HG03039 (cell line): ENCODE measurements at regions not wholly inside any gene's neighbourhood (a gene's known extent, or its start where the extent isn't known, plus 50 kb on each side); places are given as distances from the start of the nearest gene placed in this dataset.

ENCODE experiments used
- ATAC-seq: cut with Tn5 transposase; IDR thresholded peaks from one replicate; pipeline ENCODE4 v1.9.1; 2021; ENCODE audit warnings: mild to moderate bottlenecking, moderate library complexity; ENCODE audit not compliant: unreplicated experiment

DNA sequence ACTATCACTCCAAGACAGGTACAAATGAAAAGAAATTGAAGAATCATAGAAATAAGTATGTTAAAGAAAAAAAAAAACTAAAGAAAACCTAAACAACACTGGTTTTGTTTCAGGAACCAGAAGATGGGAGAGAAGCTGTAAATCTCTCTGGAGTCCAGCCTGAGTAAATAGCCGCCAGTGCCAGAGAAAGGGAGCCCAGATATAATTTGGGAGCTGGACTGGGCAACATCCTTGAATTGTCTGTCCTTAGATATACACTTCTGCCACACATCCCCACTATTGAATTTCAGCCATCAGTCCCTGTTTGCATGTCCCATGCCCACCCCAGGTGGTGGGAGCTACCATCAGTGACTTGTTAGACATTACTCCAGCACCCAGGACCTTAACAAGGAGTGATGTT lies 979.6 kb downstream of the DTWD2 start:
- no peak for ATAC-seq

DNA sequence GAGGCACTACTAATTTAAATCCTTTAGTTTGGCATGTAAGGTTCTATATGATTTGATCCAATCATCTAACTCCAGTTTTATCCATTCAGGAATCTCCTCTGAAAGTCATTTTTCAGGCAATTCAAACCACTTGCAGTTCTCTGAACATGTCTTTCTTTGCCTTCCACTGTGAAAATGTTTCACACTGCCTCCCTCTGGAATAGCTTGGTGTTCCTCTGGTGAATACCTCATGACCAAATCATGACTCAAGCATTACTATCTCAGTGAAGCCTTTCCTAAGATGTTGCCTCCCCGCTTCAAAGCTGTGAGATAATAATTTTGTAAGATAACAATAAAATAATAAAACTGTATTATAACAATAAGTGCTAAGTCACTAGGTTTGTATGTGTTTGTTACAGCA lies 981.1 kb downstream of the DTWD2 start:
- ATAC-seq, result no peak

- no peak for ATAC-seq
These were observed 982.1 kb downstream of the DTWD2 start for GRCh38 chr5:118006219-118006618.

DNA sequence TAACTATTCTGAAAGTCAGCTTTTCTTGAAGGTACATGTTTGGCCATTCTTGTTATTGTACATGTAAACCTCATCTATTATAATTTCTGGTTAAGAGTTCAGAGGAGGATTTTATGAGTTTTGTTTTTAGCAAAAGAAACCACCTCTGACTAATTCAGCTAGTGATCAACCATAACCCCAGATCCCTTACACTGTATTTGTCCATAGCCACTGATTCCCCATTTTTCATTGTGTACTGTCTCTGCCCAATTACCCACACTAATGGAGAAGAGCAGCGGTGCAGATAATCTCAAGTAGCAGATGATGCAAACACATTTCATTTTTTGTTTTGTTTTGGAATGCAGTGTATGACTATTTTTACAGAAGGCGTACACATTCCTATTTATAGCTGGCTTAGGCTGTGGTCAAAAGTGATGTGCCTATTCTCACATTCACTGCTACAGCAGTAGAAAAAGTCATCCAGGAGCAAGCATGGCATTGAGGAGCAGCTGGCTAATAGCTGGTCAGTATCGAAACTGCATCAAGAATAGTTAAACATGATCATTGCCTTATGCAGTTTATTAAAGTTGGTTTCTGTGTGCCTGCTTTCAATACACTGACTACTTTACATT lies 988.3 kb downstream of the DTWD2 start:
- ATAC-seq, result peak; percentile 78

DNA sequence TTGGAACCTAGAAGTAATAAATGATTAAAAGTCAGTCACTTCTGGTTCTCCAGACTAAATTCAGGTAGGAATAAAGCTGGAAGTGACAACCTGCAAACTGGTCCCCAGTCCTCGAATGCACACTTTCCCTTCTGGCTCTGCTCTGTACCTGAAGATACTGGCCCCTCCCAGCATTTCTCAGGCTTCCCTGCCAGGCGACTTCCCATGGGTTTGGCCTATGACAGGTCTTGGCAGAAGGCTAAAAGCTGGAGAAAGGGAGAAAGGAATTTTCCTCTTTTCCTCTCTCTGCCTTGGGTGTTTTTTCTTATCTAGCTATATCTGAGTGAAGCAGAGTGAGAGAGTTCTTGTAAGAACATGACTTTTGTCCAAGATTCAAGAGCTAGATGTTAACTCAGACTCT lies 1005.7 kb downstream of the DTWD2 start:
- no peak for ATAC-seq

- no peak for ATAC-seq
These were observed 1014.6 kb downstream of the DTWD2 start for GRCh38 chr5:117973785-117974184.

- ATAC-seq, result no peak
These were observed 1032.5 kb downstream of the DTWD2 start for GRCh38 chr5:117955831-117956230.

DNA sequence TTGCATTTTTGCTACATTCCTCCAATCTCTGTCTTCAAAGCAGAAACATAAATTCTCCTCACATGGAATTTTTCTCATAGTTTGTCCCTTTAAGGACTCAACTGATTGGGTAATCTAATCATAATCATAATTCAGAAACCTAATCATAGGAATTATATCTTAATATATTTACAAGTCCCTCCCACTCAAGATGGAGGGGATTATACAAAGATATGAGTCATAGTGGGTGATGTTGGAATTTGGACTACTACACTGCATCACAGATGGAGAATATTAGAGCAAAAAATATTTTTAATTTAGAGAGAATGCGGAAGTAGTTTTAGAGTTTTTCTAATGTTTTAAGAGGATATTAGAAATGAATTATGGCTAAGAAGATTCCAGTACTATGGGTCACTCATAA lies 1034.0 kb downstream of the DTWD2 start:
- no peak for ATAC-seq

- no peak for ATAC-seq
These were observed 1035.1 kb downstream of the DTWD2 start for GRCh38 chr5:117953272-117953671.

DNA sequence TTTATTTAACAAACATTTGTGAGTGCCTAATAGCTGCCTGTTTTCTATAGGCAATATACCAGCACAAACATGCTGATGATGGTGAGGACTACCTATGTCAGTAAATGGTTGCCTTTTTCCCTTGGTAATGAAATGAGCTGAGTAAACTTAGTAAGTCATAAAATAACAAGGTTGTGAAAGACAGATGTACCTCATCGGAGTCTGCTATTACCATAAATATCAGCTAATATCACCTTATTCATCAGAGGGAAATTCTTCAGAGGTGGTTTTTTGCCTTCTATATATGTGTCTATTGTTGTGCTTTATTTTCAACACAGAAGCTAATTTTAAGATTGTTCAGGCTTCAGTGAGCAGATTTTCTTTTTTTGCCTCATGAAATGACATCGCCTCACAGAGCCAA lies 1040.5 kb downstream of the DTWD2 start:
- no peak for ATAC-seq

DNA sequence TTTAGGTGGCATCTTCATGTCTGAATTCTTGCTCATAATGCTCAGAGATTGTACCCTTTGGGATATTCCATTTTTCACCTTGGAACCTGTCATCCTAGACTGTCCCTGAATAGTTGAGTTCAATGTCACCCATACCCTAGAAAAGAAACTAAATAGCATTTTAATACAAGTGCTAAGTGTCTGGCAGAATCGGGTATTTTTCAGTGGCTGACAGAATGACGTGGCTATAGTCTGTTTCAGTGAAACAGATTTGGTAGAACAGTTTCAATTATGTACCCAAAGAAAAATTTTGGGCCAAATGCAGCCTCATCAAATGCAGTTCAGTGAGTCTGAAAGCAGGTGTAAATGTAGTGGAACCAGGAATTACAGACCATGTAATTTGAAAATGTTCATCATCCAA lies 1041.2 kb downstream of the DTWD2 start:
- no peak for ATAC-seq

- no peak for ATAC-seq
These were observed 1043.1 kb downstream of the DTWD2 start for GRCh38 chr5:117945258-117945657.

DNA sequence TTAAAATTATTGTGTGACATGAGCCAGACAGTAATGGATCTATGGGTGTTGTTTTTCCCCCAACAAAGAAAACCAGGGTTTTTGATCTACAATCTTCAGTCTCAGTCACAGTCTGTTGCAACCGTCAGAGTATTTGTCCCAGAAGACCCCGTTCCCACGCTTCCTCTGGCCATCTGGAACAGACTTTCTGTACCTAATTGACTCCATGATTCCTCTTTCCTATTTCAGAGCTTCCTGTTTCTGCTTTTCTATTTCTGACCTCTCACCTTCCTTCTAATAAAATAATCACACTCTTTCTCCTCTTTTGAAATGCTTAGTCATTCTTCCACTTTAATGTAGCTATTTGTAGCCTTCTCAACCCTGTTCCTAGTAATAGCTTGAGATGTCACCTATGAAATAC lies 1044.8 kb downstream of the DTWD2 start:
- ATAC-seq, result no peak

DNA sequence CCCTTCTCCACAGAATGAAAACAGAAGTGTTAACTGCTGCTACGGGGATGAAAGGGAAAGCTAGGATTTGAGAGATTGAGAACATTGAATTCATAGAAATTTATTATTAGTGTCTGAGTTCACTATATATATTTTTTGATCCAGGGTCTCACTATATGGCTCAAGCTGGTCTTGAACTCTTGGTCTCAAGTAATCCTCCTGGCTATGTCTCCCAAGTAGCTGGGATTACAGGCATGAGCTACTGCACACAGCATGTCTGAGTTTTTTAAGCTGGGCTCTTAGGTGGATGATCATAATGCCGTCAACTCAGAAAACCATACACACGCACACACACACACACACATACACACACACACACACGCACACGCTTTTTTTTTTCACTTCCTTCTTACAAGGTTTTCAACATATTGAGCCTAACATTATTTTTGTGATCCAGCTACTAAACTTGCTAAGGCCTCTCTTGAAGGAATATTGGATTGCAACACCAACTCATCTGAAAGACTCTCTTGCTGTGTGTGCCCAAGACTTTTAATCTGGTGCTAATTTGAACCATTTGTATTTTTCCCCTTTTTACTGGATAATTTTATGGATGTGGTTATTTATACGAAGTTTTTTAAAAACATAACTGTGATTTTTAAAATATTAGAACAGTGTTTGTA lies 1045.4 kb downstream of the DTWD2 start:
- ATAC-seq, result no peak

DNA sequence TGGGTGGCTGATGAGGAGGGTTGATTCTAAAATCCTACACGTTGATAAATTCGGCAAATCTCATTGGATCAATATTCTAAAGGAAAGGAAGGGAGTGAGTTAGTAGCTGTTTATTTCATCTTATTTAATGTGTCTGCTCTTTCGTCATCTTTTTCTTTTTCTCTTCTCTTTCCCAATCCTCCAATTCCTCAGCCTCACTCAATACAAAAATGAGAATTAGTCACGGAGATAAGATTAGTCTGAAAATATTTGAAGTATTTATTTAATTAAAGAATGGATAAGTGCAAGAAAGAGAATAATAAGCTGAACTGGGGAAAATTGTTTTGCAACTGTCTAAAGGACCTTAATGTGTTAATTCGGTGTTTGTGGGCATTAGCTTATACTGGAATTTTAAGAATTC lies 1095.1 kb downstream of the DTWD2 start:
- ATAC-seq, result no peak

DNA sequence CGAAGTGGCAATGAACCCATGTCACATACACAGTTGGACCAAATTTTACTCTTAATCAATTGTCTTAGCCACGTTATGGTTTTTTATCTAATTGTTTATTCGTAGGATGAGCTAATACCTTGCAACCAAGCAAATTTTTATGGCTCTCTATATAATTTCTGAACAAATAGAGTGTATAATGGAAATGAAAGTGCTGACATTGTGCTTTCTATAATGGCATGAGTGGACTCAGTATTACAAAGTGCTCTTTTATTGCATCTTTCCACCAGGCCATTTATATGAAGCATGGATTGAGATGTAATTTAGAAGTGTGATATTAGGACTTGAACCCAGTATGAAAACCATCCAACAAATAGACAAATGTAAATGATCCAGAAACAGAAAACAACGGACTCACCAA lies 1096.0 kb downstream of the DTWD2 start:
- ATAC-seq, result no peak

DNA sequence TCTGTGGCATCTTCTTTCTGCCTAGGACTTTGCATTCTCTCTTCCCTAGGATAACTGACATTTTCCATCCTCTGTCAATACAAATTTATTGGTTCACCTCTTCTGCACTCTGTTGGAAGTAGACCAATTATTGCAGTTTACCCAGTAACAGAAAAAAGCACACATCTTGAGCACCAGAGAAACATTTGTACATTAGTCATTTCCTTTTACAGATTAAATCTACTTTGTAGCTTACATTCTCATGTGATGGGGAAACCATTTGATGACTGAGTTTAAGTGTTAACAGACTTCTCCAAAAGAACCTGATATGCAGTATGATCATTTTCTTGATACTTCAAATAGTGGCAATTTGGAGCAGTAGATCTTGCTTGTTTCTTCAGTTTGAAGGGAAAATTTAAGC lies 1098.8 kb downstream of the DTWD2 start:
- no peak for ATAC-seq

DNA sequence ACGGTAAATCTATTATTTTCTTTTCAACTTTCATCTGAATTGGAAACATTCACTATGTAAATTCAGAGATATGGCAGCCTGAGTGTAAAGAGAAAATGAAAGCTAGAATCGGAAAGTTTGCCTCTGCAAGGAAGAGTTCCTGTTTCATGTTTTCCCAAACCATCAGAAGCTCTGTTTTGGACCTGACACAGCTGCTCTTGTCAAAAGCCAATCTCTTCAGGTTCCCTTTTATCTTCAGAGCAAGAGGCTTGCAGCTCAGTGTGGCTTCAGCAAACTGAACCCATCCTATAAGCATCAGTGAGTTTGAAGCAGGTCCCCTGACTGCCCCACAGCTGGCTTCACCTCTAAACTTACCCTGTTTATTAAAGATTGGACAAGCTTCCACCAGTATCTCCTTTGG lies 1099.7 kb downstream of the DTWD2 start:
- peak; percentile 87 for ATAC-seq

DNA sequence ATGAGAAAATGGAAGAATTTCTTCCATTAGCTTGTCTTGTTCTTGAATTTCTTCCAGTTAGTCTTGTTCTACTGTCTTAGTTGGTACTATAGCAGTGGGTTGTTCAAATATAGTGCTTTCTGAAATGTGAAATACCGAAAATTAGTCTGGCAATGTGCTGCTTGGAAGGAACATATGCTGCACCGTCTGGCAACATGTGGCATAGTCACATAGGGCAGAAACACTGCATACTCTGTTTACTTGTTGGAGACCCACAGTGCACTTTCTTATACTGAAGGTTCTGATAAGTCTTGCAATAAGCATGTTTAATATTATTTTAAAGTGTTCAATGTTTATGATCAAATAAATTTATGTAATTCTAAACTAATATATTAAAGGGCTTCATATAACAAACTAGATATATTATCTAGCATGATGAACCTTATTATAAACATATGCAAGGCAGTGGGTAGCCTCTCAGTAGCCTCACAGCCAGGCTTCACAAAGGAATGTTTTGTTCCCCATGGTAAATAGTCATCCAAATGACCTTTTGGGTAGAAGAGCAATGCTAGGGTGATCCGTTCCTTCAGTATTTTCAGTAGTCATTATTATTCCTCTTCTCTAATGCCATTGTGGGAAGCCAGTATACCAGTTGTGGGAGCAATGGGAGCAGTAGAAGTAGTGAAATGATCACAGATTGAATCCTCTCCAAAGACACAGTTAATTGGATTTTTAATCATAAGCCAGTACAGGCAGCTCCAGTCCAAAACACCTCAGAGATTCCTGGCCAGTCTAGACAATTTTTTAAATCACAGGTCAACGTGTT lies 1106.7 kb downstream of the DTWD2 start:
- no peak for ATAC-seq

- ATAC-seq, result no peak
These were observed 1107.4 kb downstream of the DTWD2 start for GRCh38 chr5:117880932-117881331.

DNA sequence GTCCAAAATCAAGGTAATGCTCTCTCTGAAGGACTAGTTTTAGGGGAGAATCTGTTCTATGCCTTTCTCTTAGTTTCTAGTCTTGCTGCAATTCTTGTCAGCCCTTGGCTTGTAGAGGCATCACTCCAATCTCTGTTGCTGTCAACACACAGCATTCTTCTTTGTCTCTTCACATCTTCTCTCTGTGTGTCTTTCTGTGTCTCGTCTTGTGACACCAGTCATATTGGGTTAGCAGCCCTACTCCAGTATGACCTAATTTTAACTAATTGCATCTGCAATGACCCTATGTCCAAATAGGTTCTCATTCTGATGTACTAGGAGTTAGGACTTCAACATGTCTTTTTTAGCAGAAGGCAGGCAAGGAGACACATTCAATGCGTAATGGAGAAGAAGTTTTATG lies 1110.6 kb downstream of the DTWD2 start:
- no peak for ATAC-seq

DNA sequence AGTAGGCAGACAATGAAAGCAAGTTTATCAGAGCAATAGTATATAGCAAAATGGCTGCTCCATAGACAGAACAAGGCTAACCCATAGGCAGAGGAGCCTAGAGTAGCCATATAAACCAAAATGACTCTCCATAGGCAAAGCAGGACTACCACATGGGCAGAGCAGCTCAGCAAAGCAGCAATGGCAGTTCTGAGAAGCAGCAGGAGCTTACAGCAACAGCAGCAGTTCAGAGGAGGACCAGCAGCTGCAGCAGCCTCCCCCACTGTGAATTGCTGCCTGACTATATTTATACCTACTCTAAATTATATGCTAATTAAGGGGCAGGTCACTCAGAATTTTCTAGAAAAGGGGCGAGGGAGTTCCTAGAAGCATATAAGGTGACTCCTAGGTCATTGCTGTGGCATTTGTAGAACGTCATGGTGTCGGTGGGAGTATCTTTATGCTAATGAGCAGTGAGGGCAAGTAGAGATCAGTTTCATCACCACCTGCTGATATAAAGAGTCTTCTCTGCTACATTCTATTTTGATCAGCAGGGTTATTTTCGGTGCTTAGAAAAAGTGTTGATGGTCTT lies 1115.5 kb downstream of the DTWD2 start:
- ATAC-seq, result no peak
